ENCODE measurements at regions not wholly inside any gene's neighbourhood (a gene's known extent, or its start where the extent isn't known, plus 50 kb on each side); places are given as distances from the start of the nearest gene placed in this dataset.
A peak's percentile ranks its signal among the peaks of the same experiment; 100 is the strongest.
"Not testable (repeated sequence)": the region's sequence is repeated elsewhere in the genome, so short reads cannot be mapped to it uniquely, and the experiment has no call there.

- not testable (repeated sequence) for DNase-seq; H3K27me3 ChIP-seq; H3K27ac ChIP-seq; H3K4me3 ChIP-seq; H3K4me1 ChIP-seq; H3K36me3 ChIP-seq; ATAC-seq (ENCODE audit: low FRiP score in 2 of 2)
- H3K9me3 ChIP-seq: peaks cover 0 to 21% (median 11%) of the 10 kb centered on the region in 4 donors
- 100% methylated on average over 1 of the region's 1 CpG for WGBS, 2 donors
Observed at GRCh38 chr10:59975918-59976317, 69.6 kb upstream of the CCDC6 start.

GRCh38 chr10:59971915-59972314 is 65.6 kb upstream of the CCDC6 start:
- H3K9me3 ChIP-seq: peaks cover 0 to 7% (median 2%) of the 10 kb centered on the region in 4 donors
- H3K4me3 ChIP-seq: no peak overlapping the region
- no peaks in the 10 kb centered on the region for H3K4me1 ChIP-seq
- H3K36me3 ChIP-seq: no peaks in the 10 kb centered on the region
- TF ChIP-seq POLR2A (IDR thresholded peaks at IDR 0.05) (no peak), POLR2AphosphoS5 (IDR thresholded peaks at IDR 0.05) (no peak), EP300 (IDR thresholded peaks at IDR 0.05) (no peak), CTCF (IDR thresholded peaks at IDR 0.05) (no peak)
- H3K27ac ChIP-seq: no peak overlapping the region
- 24 to 34% methylated on average over 1 of the region's 1 CpG for WGBS, 2 donors
- ATAC-seq (ENCODE audit: low FRiP score in 2 of 2): peak; percentile 66 to 75
- no peak for DNase-seq
- no peaks in the 10 kb centered on the region for H3K27me3 ChIP-seq

GRCh38 chr10:59970396-59971368 is 64.3 kb upstream of the CCDC6 start:
- no peaks in the 10 kb centered on the region for H3K4me1 ChIP-seq
- WGBS, 2 donors: 75 to 77% methylated on average over 5 of the region's 5 CpGs
- TF ChIP-seq EP300 (IDR thresholded peaks at IDR 0.05) (no peak), POLR2AphosphoS5 (IDR thresholded peaks at IDR 0.05) (no peak), POLR2A (IDR thresholded peaks at IDR 0.05) (no peak), CTCF (IDR thresholded peaks at IDR 0.05) (no peak)
- ATAC-seq (ENCODE audit: low FRiP score in 2 of 2) (peak in 1 of 2 donors; percentile 26), DNase-seq (no peak)
- H3K27me3 ChIP-seq: no peaks in the 10 kb centered on the region
- no peaks in the 10 kb centered on the region for H3K9me3 ChIP-seq
- no peak overlapping the region for H3K27ac ChIP-seq
- H3K4me3 ChIP-seq: no peak overlapping the region
- no peaks in the 10 kb centered on the region for H3K36me3 ChIP-seq

GRCh38 chr10:59968705-59969104 is 62.3 kb upstream of the CCDC6 start:
- Histone ChIP-seq H3K27me3 (no peaks in the 10 kb centered on the region), H3K4me3 (no peak overlapping the region), H3K4me1 (no peaks in the 10 kb centered on the region), H3K9me3 (no peaks in the 10 kb centered on the region), H3K27ac (no peak overlapping the region), H3K36me3 (no peaks in the 10 kb centered on the region)
- WGBS, 2 donors: 72 to 87% methylated on average over 2 of the region's 2 CpGs
- no peak for ATAC-seq (ENCODE audit: low FRiP score in 2 of 2)
- DNase-seq: no peak
- no peak for TF ChIP-seq POLR2AphosphoS5 (IDR thresholded peaks at IDR 0.05)
- no peak for TF ChIP-seq CTCF (IDR thresholded peaks at IDR 0.05)
- no peak for TF ChIP-seq POLR2A (IDR thresholded peaks at IDR 0.05)

- ATAC-seq (ENCODE audit: low FRiP score in 2 of 2) (no peak), DNase-seq (no peak)
- TF ChIP-seq POLR2A (IDR thresholded peaks at IDR 0.05) (no peak), CTCF (IDR thresholded peaks at IDR 0.05) (no peak), POLR2AphosphoS5 (IDR thresholded peaks at IDR 0.05) (no peak), EP300 (IDR thresholded peaks at IDR 0.05) (no peak)
- Histone ChIP-seq H3K36me3 (no peaks in the 10 kb centered on the region), H3K4me1 (no peaks in the 10 kb centered on the region), H3K27me3 (no peaks in the 10 kb centered on the region), H3K9me3 (no peaks in the 10 kb centered on the region), H3K4me3 (no peak overlapping the region), H3K27ac (no peak overlapping the region)
- WGBS, 2 donors: 58 to 89% methylated on average over 1 of the region's 2 CpGs
Observed at GRCh38 chr10:59967079-59967478, 60.7 kb upstream of the CCDC6 start.

Measured in upper lobe of left lung (tissue), 6 donors.